H1 (cell line): ENCODE measurements at regions not wholly inside any gene's neighbourhood (a gene's known extent, or its start where the extent isn't known, plus 50 kb on each side); places are given as distances from the start of the nearest gene placed in this dataset.

Experiments used
- CTCF ChIA-PET: fragments of 300-600 bp; sonication (Branson Sonifier 250); formaldehyde crosslinking; loops from one replicate; lab custom pipeline; 2021; ENCODE audit not compliant: partially characterized antibody; lab: Charles Lee
- POLR2A ChIA-PET: fragments of 300-600 bp; sonication (Branson Sonifier 250); formaldehyde crosslinking; loops from one replicate; lab custom pipeline; 2021; ENCODE audit warnings: inconsistent platforms; ENCODE audit not compliant: partially characterized antibody; lab: Charles Lee
- DNase-seq, 2 experiments: peaks; one replicate each; pipeline versions ENCODE4 v3.0.0 to v3.0.0-alpha.2; 2010 to 2022; ENCODE audit warnings: low spot score in 2 of 2, low read depth in 1 of 2, mixed read lengths in 1 of 2
- FAIRE-seq: peaks from 2 replicates; lab custom pipeline; 2011; peaks lifted over from hg19 to GRCh38; lab: Jason Lieb, UNC
- H2AFZ ChIP-seq: 2 replicates; pipeline ENCODE4 v1.8.1; 2012; ENCODE audit warnings: low read length, inconsistent platforms
- H2AK5ac ChIP-seq: 2 replicates; pipeline ENCODE4 v1.6.1; 2013; ENCODE audit warnings: low read depth, low read length
- H2BK120ac ChIP-seq: replicated peaks from 2 replicates; pipeline ENCODE3; 2013; ENCODE audit warnings: low read depth, low read length, inconsistent platforms
- H2BK12ac ChIP-seq: 2 replicates; pipeline ENCODE4 v1.6.1; 2013; ENCODE audit warnings: low read depth, low read length
- H2BK15ac ChIP-seq: 2 replicates; pipeline ENCODE4 v1.6.1; 2013; ENCODE audit warnings: low read length
- H2BK20ac ChIP-seq: 2 replicates; pipeline ENCODE4 v1.6.1; 2013; ENCODE audit warnings: low read length
- H2BK5ac ChIP-seq: 2 replicates; pipeline ENCODE4 v1.6.1; 2013; ENCODE audit warnings: low read depth, low read length
- H3K14ac ChIP-seq: 2 replicates; pipeline ENCODE4 v1.6.1; 2013; ENCODE audit warnings: inconsistent platforms; ENCODE audit not compliant: insufficient read length
- H3K18ac ChIP-seq: 2 replicates; pipeline ENCODE4 v1.6.1; 2013; ENCODE audit warnings: low read length; ENCODE audit errors: extremely low read depth
- H3K23ac ChIP-seq: 2 replicates; pipeline ENCODE4 v1.6.1; 2013; ENCODE audit warnings: inconsistent platforms; ENCODE audit not compliant: insufficient read length
- H3K23me2 ChIP-seq: 2 replicates; pipeline ENCODE4 v1.6.1; 2013; ENCODE audit warnings: low read depth, low read length
- H3K27ac ChIP-seq: 2 replicates; pipeline ENCODE4 v1.6.1; 2011; ENCODE audit warnings: low read depth, low read length, inconsistent platforms
- H3K27me3 ChIP-seq, 4 experiments: replicated peaks in 1 of 4; 1 replicate in 1 of 4; 2 replicates in 3 of 4; pipeline versions ENCODE4 v1.6.1 to v1.8.1; 2011 to 2013; ENCODE audit warnings: low read length in 3 of 4, mild to moderate bottlenecking in 3 of 4, inconsistent platforms in 2 of 4, mixed read lengths in 2 of 4, moderate library complexity in 1 of 4; ENCODE audit not compliant: control insufficient read depth in 3 of 4, insufficient read depth in 3 of 4; ENCODE audit errors: extremely low read depth in 1 of 4
- H3K36me3 ChIP-seq, 4 experiments: 2 replicates each; pipeline versions ENCODE4 v1.6.1 to v1.8.1; 2011 to 2013; ENCODE audit warnings: mild to moderate bottlenecking in 4 of 4, low read length in 3 of 4, moderate library complexity in 2 of 4, control low read depth in 1 of 4, inconsistent platforms in 1 of 4; ENCODE audit not compliant: insufficient read depth in 4 of 4, control insufficient read depth in 2 of 4
- H3K4ac ChIP-seq: replicated peaks from 2 replicates; pipeline ENCODE3; 2013; ENCODE audit warnings: low read length, low read depth, mixed read lengths, inconsistent platforms; ENCODE audit not compliant: insufficient read length
- H3K4me1 ChIP-seq, 4 experiments: replicated peaks in 1 of 4; 1 replicate in 1 of 4; 2 replicates in 3 of 4; pipeline versions ENCODE4 v1.6.1 to v1.8.1; 2011 to 2013; ENCODE audit warnings: low read length in 3 of 4, inconsistent platforms in 2 of 4, mixed read lengths in 1 of 4; ENCODE audit not compliant: insufficient read depth in 4 of 4, control insufficient read depth in 3 of 4
- H3K4me2 ChIP-seq, 2 experiments: 2 replicates each; pipeline versions ENCODE4 v1.6.1 to v1.8.1; 2011 to 2013; ENCODE audit warnings: low read depth in 2 of 2, low read length in 2 of 2, control low read depth in 1 of 2, inconsistent platforms in 1 of 2, mild to moderate bottlenecking in 1 of 2; ENCODE audit not compliant: insufficient read depth in 1 of 2
- H3K4me3 ChIP-seq, 4 experiments: fragments of 200-600, 300-600 bp in 1 of 4; sonication (generic), shearing (Covaris generic), sonication (Bioruptor Twin) in 1 of 4; 2 replicates each; pipeline versions ENCODE4 v1.5.1 to v1.8.1; 2011 to 2016; ENCODE audit warnings: low read length in 4 of 4, low read depth in 3 of 4, control low read depth in 2 of 4, inconsistent platforms in 2 of 4, mild to moderate bottlenecking in 2 of 4, mixed read lengths in 1 of 4, moderate library complexity in 1 of 4; ENCODE audit not compliant: insufficient read depth in 2 of 4; ENCODE audit errors: extremely low read depth in 1 of 4
- H3K56ac ChIP-seq: replicated peaks from 2 replicates; pipeline ENCODE3; 2013; ENCODE audit warnings: low read depth, mild to moderate bottlenecking, mixed read lengths, low read length, inconsistent platforms; ENCODE audit not compliant: insufficient read length
- H3K79me1 ChIP-seq: 2 replicates; pipeline ENCODE4 v1.6.1; 2013; ENCODE audit warnings: low read depth, low read length, control low read depth
- H3K79me2 ChIP-seq, 2 experiments: 2 replicates each; pipeline versions ENCODE4 v1.6.1 to v1.8.1; 2012 to 2013; ENCODE audit warnings: low read length in 2 of 2, mild to moderate bottlenecking in 2 of 2, inconsistent platforms in 1 of 2; ENCODE audit not compliant: insufficient read depth in 2 of 2, control insufficient read depth in 1 of 2
- H3K9ac ChIP-seq, 4 experiments: replicated peaks in 1 of 4; 1 replicate in 1 of 4; 2 replicates in 3 of 4; pipeline versions ENCODE4 v1.6.1 to v1.8.1; 2011 to 2013; ENCODE audit warnings: low read depth in 3 of 4, low read length in 3 of 4, control low read depth in 2 of 4, mild to moderate bottlenecking in 2 of 4, moderate library complexity in 2 of 4, inconsistent platforms in 1 of 4; ENCODE audit errors: extremely low read depth in 1 of 4
- H3K9me3 ChIP-seq, 2 experiments: 2 replicates each; pipeline versions ENCODE4 v1.6.1 to v1.8.1; 2012 to 2013; ENCODE audit warnings: mild to moderate bottlenecking in 2 of 2, moderate library complexity in 2 of 2, control low read depth in 1 of 2, inconsistent platforms in 1 of 2, low read depth in 1 of 2, low read length in 1 of 2, mixed read lengths in 1 of 2; ENCODE audit not compliant: insufficient read depth in 2 of 2
- H4K20me1 ChIP-seq, 2 experiments: replicated peaks in 1 of 2; 2 replicates each; pipeline versions ENCODE3 to v1.8.1; 2011 to 2013; ENCODE audit warnings: inconsistent platforms in 2 of 2, low read length in 2 of 2, mild to moderate bottlenecking in 1 of 2; ENCODE audit not compliant: insufficient read depth in 2 of 2, control insufficient read depth in 1 of 2
- H4K5ac ChIP-seq: 2 replicates; pipeline ENCODE4 v1.6.1; 2013; ENCODE audit warnings: low read length, low read depth, mixed read lengths, inconsistent platforms; ENCODE audit not compliant: insufficient read length
- H4K8ac ChIP-seq: 2 replicates; pipeline ENCODE4 v1.8.0; 2013; ENCODE audit warnings: mild to moderate bottlenecking, moderate library complexity, low read length, inconsistent platforms; ENCODE audit not compliant: insufficient read depth; ENCODE audit errors: extremely low read depth
- H4K91ac ChIP-seq: replicated peaks from 2 replicates; pipeline ENCODE3; 2013; ENCODE audit warnings: low read length, mixed read lengths, inconsistent platforms; ENCODE audit not compliant: insufficient read length
- SIX5 ChIP-seq: IDR thresholded peaks from 2 replicates; pipeline ENCODE4 v1.6.1; 2011; ENCODE audit warnings: mild to moderate bottlenecking, low read depth, low read length
- WGBS, 2 experiments: shearing (Covaris generic) in 1 of 2; methylation state at CpG; one replicate each; pipeline versions ENCODE4 v1.1.6 to v1.1.7; 2013 to 2015; ENCODE audit warnings: low lambda C conversion rate in 2 of 2, mixed read lengths in 2 of 2, inconsistent platforms in 1 of 2, low coverage in 1 of 2, missing lambda C conversion rate in 1 of 2; ENCODE audit not compliant: insufficient replicate concordance in 2 of 2, insufficient coverage in 1 of 2, insufficient read length in 1 of 2; ENCODE audit errors: extremely low coverage in 1 of 2, missing lambda C conversion rate in 1 of 2; 5-methylcytosine and 5-hydroxymethylcytosine counted together

GRCh38 chr3:81898336-81898735 lies 136.9 kb upstream of the GBE1 start:
- Histone ChIP-seq H3K4me3 (no peak overlapping the region), H3K14ac (no peak overlapping the region), H3K4me1 (peaks cover 0 to 3% (median 0%) of the 10 kb centered on the region in 4 experiments; a peak in 1 of 7 replicates), H4K91ac (no peak overlapping the region), H2AK5ac (no peak overlapping the region), H3K4ac (no peak overlapping the region), H2BK15ac (no peak overlapping the region), H3K9ac (no peak overlapping the region), H3K4me2 (no peak overlapping the region), H2AFZ (no peak overlapping the region), H2BK120ac (no peak overlapping the region), H2BK5ac (no peak overlapping the region), H3K23me2 (no peaks in the 10 kb centered on the region), H2BK12ac (no peak overlapping the region), H3K27me3 (no peaks in the 10 kb centered on the region), H3K23ac (no peak overlapping the region), H3K79me1 (no peaks in the 10 kb centered on the region), H3K27ac (no peak overlapping the region), H3K18ac (no peak overlapping the region), H3K56ac (no peak overlapping the region), H3K36me3 (no peaks in the 10 kb centered on the region; a peak in 1 of 8 replicates), H4K5ac (no peak overlapping the region), H4K20me1 (no peaks in the 10 kb centered on the region), H4K8ac (no peak overlapping the region), H3K9me3 (peaks cover 0 to 5% of the 10 kb centered on the region in 2 experiments; a peak in 1 of 4 replicates), H2BK20ac (no peak overlapping the region), H3K79me2 (no peaks in the 10 kb centered on the region)
- DNase-seq, result no peak
- TF ChIP-seq SIX5, result no peak
- WGBS, 2 experiments, result 90% methylated on average over 1 of the region's 1 CpG; no CpG with 5 or more reads in 1 of the 2 experiments
- POLR2A ChIA-PET, result interaction anchor here (0.6 kb wide), 1 partner anchor 239 kb away, joined by 3 read pairs; no protein-coding TSS in a partner anchor
- no peak for FAIRE-seq
- CTCF ChIA-PET, result interaction anchor here (0.9 to 3.9 kb wide), 4 partner anchors 11 to 596 kb away, joined by 3 to 18 read pairs (median 3); no protein-coding TSS in a partner anchor
